SHP77 (cell line): ENCODE measurements at regions not wholly inside any gene's neighbourhood (a gene's known extent, or its start where the extent isn't known, plus 50 kb on each side); places are given as distances from the start of the nearest gene placed in this dataset.
"Not testable (repeated sequence)": the region's sequence is repeated elsewhere in the genome, so short reads cannot be mapped to it uniquely, and the experiment has no call there.

Experiments
- DNase-seq, 2 experiments: peaks; one replicate each; lab custom pipeline; 2025; lab: John Stamatoyannopoulos, UW

GRCh38 chr20:53891306-53891894 lies 179.0 kb downstream of the BCAS1 start:
- DNase-seq = no peak

DNA sequence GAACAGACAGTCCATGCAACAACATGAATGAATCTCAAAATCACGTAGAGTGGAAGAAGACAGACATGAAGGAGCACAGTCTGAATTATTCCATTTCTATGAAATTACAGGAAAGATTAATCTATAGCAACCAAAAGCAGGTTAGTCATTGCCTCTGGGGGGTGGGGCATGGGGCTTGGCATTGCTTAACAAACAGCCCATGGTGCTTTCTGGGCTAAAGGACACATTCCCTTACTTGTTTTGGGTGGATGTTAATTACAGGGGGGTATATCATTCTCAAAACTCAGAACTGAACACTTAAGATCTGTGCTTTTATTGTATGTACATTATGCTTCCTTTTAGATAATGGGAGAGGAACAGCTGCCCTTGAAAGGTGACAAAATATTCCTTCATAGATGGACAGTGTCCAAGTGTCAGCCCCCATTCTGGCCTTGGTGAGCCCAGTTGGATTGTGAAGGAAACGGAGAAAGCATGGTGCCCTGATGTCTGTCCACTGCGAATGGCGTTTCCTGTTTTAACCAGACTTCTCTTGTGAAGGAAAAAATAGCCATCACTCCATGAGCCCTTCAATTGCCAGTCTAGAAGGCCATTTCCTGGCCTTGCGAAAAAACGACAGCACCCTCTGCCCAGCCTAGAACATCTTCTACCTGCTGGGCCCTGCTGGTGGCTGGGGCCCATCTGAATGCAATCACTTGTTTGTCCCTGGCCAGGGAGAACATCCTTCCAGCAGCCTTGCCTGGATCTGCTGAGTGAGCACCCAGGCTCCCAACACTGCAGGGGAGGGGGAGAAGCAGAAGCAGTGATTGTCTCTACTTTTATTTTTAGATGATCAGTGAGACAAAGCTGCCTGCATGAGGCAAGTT lies 179.7 kb downstream of the BCAS1 start:
- no peak for DNase-seq

GRCh38 chr20:53889411-53890148 lies 180.8 kb downstream of the BCAS1 start:
- DNase-seq = no peak

DNA sequence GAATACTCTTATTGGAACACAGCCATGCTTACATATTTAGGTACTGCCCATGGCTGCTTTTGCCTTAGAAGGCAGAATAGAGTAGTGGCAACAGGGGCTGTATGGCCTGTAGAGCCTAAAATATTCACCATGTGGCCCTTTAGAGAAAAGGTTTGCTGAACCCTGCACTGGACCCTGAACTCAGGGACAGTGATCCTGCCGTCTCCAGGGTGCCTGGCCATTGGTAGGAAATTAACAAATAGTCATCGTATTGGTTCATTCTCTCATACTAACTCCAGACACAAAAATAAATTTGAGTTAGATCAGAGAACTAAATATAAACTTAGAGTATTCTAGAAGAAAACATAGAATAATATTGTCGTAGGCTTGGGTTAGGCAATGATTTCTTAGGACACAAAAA lies 181.4 kb downstream of the BCAS1 start:
- no peak for DNase-seq

DNA sequence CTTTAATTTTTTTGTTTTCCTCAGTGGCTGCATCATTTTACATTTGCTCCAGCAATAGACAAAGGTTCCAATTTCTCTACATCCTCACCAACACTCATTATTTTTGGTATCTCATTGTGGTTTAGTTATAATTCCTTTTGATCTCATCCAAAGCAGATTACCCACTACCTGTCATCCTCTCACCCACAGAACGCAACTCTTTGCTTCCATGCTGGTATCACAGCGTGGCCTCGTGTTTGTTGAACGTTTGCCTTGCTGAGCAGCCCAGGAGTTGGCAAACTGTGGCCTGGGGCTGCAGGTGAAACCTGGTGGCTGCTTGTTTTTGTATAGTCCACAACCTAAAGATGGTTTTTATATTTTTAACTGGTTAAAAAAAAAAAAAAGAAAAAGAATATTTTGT lies 181.9 kb downstream of the BCAS1 start:
- no peak for DNase-seq

GRCh38 chr20:53887973-53888372 lies 182.4 kb downstream of the BCAS1 start:
- no peak for DNase-seq

- no peak for DNase-seq
These were observed 185.4 kb downstream of the BCAS1 start for GRCh38 chr20:53884859-53885541.

GRCh38 chr20:53883098-53883911 lies 187.1 kb downstream of the BCAS1 start:
- DNase-seq = no peak

- DNase-seq = not testable (repeated sequence)
These were observed 187.9 kb downstream of the BCAS1 start for GRCh38 chr20:53882438-53882986.

DNA sequence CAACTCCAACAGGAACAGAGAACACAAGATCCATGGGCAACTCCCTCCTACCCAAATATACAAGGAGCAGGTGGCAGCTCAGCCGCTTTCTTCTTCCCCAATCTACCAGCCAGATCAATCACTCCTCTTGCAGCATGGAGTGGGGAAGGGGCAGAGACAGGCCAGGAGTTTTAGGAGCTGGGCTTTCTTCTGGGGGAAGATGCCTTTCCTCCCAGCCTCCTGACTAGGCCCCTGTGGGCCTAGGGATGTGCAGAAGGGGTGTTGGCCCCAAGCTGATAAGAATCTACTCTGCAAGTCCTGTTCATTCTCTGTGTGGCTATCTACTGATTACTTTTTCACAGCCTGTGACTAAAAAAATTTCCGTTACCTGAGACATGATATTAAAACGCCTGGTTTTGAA lies 189.0 kb downstream of the BCAS1 start:
- DNase-seq = no peak

GRCh38 chr20:53880108-53880641 lies 190.2 kb downstream of the BCAS1 start:
- DNase-seq = no peak

- DNase-seq = no peak
These were observed 191.2 kb downstream of the BCAS1 start for GRCh38 chr20:53879048-53879684.

- no peak for DNase-seq
These were observed 191.9 kb downstream of the BCAS1 start for GRCh38 chr20:53878262-53879047.

- DNase-seq = no peak
These were observed 193.4 kb downstream of the BCAS1 start for GRCh38 chr20:53876956-53877355.

GRCh38 chr20:53876470-53876869 lies 193.9 kb downstream of the BCAS1 start:
- DNase-seq = no peak

DNA sequence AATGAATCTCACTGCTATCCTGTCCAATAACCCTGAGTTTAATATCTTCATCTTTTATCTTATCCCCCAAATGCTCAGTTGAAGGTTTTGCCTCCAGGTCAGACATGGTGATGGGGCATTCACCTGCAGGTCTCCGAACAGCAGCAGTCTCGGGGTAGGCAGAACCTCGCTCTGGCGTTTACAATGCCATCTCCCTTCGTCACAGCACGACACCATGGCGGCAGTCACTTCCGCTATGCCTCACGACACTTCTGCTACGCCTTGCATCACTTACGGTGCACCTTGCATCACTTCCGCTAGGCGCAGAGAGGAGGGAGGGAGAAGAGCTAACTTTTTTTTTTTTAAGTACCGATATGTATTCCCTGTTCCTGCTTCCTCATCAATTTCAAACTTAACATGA lies 194.9 kb downstream of the BCAS1 start:
- no peak for DNase-seq

- DNase-seq = no peak
These were observed 195.7 kb downstream of the BCAS1 start for GRCh38 chr20:53874706-53875105.

DNA sequence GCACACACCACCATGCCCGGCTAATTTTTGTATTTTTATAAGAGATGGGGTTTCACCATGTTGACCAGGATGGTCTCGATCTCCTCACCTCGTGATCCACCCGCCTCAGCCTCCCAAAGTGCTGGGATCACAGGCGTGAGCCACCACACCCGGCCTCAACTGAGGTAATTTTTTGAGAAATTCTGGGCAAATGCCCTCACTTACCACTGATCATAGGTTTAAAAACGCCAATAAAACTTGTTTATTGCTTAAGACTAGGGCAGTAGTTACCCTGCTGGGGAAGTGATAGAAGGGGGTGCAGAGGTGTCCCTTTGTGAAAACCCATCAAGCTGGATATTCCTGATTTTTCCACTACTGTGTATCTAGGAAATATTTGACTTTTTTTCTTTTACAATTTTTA lies 196.3 kb downstream of the BCAS1 start:
- DNase-seq = no peak

DNA sequence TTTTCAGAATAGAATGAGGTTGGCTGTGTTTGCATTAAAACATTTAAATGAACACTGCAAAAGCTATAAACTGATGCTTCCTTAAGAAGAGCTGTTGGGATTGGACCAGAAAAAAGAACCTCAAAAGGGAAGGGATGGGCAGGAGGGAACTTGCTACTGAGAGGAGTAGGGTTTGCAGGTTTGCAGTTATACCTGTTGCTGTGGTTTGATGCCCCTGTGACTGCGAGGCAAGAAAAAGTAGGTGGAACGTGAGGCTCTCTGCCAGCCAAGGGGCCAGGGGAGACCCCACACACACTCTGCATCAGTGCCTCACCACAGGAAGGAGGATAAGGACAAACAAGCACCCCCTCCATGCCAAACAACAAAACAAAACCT lies 197.2 kb downstream of the BCAS1 start:
- no peak for DNase-seq
